HCT116 (cell line): ENCODE measurements at regions not wholly inside any gene's neighbourhood (a gene's known extent, or its start where the extent isn't known, plus 50 kb on each side); places are given as distances from the start of the nearest gene placed in this dataset.

ENCODE experiments used
- ATAC-seq: fragments of 200-7000 bp; cut with Tn5 transposase; 2 replicates; pipeline ENCODE4 v1.9.1; 2020; ENCODE audit warnings: mild to moderate bottlenecking, moderate library complexity
- BruUV-seq: library from RNA; stranded (reverse); fragments of 400-500 nt; replicated peaks from 2 replicates; lab custom pipeline; 2021; lab: Mats Ljungman, UMichigan
- CTCF ChIA-PET: fragments of 300-600 bp; sonication (Branson Sonifier 250); formaldehyde crosslinking; loops from one replicate; lab custom pipeline; 2021; ENCODE audit warnings: antibody characterized with exemption; lab: Charles Lee
- POLR2A ChIA-PET: fragments of 300-600, 350-600 bp; sonication (Branson Sonifier 250); formaldehyde crosslinking; loops from one replicate; lab custom pipeline; 2021; ENCODE audit warnings: antibody characterized with exemption; lab: Charles Lee
- RAD21 ChIA-PET, 2 experiments: fragments of 300-600 bp; sonication (Branson Sonifier 250); formaldehyde crosslinking; loops; one replicate each; lab custom pipeline; 2023; ENCODE audit warnings: low total read pairs in 2 of 2; ENCODE audit not compliant: uncharacterized antibody in 2 of 2, unreplicated experiment in 2 of 2, low non-redundant PET in 1 of 2; lab: Charles Lee
- DNase-seq: peaks from one replicate; pipeline ENCODE4 v3.0.0-alpha.2; 2010; ENCODE audit warnings: low read depth, low spot score
- H2AFZ ChIP-seq: fragments of 200-600 bp; shearing (Covaris generic), sonication (generic); 2 replicates; pipeline ENCODE4 v1.6.1; 2017; ENCODE audit warnings: low read depth, mixed run types, mixed read lengths, antibody characterized with exemption, low read length; ENCODE audit not compliant: poor library complexity, severe bottlenecking
- H3K27ac ChIP-seq: 2 replicates; pipeline ENCODE4 v1.5.1; 2012; ENCODE audit warnings: low read depth, low read length
- H3K27me3 ChIP-seq: fragments of 200-600 bp; sonication (generic); 2 replicates; pipeline ENCODE4 v1.6.1; 2016; ENCODE audit warnings: mixed run types, low read length, mixed read lengths; ENCODE audit not compliant: insufficient read depth
- H3K36me3 ChIP-seq, 2 experiments: fragments of 200-500 bp in 1 of 2; fragments of 200-600 bp in 1 of 2; sonication (Bioruptor generic) in 1 of 2; sonication (generic) in 1 of 2; 2 replicates each; pipeline versions ENCODE4 v1.5.1 to v1.6.1; 2014 to 2016; ENCODE audit warnings: low read length in 2 of 2, inconsistent platforms in 1 of 2, mixed read lengths in 1 of 2, mixed run types in 1 of 2; ENCODE audit not compliant: insufficient read depth in 2 of 2, control insufficient read depth in 1 of 2
- H3K4me1 ChIP-seq, 2 experiments: fragments of 200-600 bp in 1 of 2; sonication (generic) in 1 of 2; 2 replicates each; pipeline versions ENCODE4 v1.5.1 to v1.6.1; 2012 to 2017; ENCODE audit warnings: low read length in 2 of 2, inconsistent platforms in 1 of 2, mild to moderate bottlenecking in 1 of 2, mixed read lengths in 1 of 2, mixed run types in 1 of 2, moderate library complexity in 1 of 2; ENCODE audit not compliant: insufficient read depth in 2 of 2, control insufficient read depth in 1 of 2
- H3K4me2 ChIP-seq: fragments of 200-600 bp; sonication (generic); 2 replicates; pipeline ENCODE4 v1.6.1; 2017; ENCODE audit warnings: mixed run types, low read length, mixed read lengths
- H3K4me3 ChIP-seq, 2 experiments: fragments of 200-600 bp in 1 of 2; sonication (generic) in 1 of 2; replicated peaks in 1 of 2; 2 replicates each; pipeline ENCODE4 v1.5.1; 2011 to 2016; ENCODE audit warnings: low read length in 2 of 2, control low read depth in 1 of 2, low read depth in 1 of 2, mild to moderate bottlenecking in 1 of 2, mixed read lengths in 1 of 2, mixed run types in 1 of 2
- H3K79me2 ChIP-seq: fragments of 200-600 bp; sonication (generic); 2 replicates; pipeline ENCODE4 v1.6.1; 2017; ENCODE audit warnings: mild to moderate bottlenecking, mixed run types, low read length, moderate library complexity, mixed read lengths; ENCODE audit not compliant: insufficient read depth
- H3K9ac ChIP-seq: fragments of 200-600 bp; sonication (generic); 2 replicates; pipeline ENCODE4 v1.6.1; 2016; ENCODE audit warnings: low read length, mixed read lengths
- H3K9me2 ChIP-seq: fragments of 200-600 bp; sonication (generic), shearing (Covaris generic); 2 replicates; pipeline ENCODE4 v1.6.1; 2017; ENCODE audit warnings: mixed run types, mild to moderate bottlenecking, moderate library complexity; ENCODE audit not compliant: insufficient read depth
- H3K9me3 ChIP-seq, 2 experiments: fragments of 200-500 bp in 1 of 2; fragments of 200-600 bp in 1 of 2; sonication (Bioruptor generic) in 1 of 2; sonication (generic) in 1 of 2; 2 replicates each; pipeline ENCODE4 v1.6.1; 2014 to 2017; ENCODE audit warnings: low read length in 2 of 2, mixed read lengths in 2 of 2, inconsistent platforms in 1 of 2, low read depth in 1 of 2, mild to moderate bottlenecking in 1 of 2, mixed run types in 1 of 2, moderate library complexity in 1 of 2; ENCODE audit not compliant: control insufficient read depth in 1 of 2, insufficient read depth in 1 of 2
- H4K20me1 ChIP-seq: fragments of 200-600 bp; sonication (generic), shearing (Covaris generic); 2 replicates; pipeline ENCODE4 v1.6.1; 2017; ENCODE audit warnings: mixed run types, mild to moderate bottlenecking, moderate library complexity; ENCODE audit not compliant: insufficient read depth
- CEBPB ChIP-seq: IDR thresholded peaks from 2 replicates; pipeline ENCODE4 v1.6.1; 2012; ENCODE audit warnings: low read depth
- CTCF ChIP-seq, 3 experiments: fragments of 200-600 bp in 1 of 3; sonication (generic) in 1 of 3; IDR thresholded peaks in 2 of 3; conservative IDR thresholded peaks in 1 of 3; 2 replicates each; pipeline ENCODE4 v1.5.1; 2012 to 2017; ENCODE audit warnings: low read depth in 2 of 3, low read length in 2 of 3, antibody characterized with exemption in 1 of 3, borderline replicate concordance in 1 of 3, control low read depth in 1 of 3, mild to moderate bottlenecking in 1 of 3, mixed read lengths in 1 of 3, mixed run types in 1 of 3, moderate library complexity in 1 of 3; ENCODE audit not compliant: insufficient read depth in 1 of 3
- EGR1 ChIP-seq: IDR thresholded peaks from 2 replicates; pipeline ENCODE4 v1.6.1; 2012; ENCODE audit warnings: low read depth
- ELF1 ChIP-seq: IDR thresholded peaks from 2 replicates; pipeline ENCODE4 v1.6.1; 2012; ENCODE audit warnings: low read depth, borderline replicate concordance
- EZH2phosphoT487 ChIP-seq: fragments of 200-600 bp; IDR thresholded peaks from 2 replicates; pipeline ENCODE4 v1.6.1; 2018; ENCODE audit warnings: antibody characterized with exemption, borderline replicate concordance
- FOSL1 ChIP-seq: IDR thresholded peaks from 2 replicates; pipeline ENCODE4 v1.6.1; 2012; ENCODE audit warnings: low read depth
- RAD21 ChIP-seq: IDR thresholded peaks from 2 replicates; pipeline ENCODE4 v1.6.1; 2012; ENCODE audit warnings: low read depth, mild to moderate bottlenecking
- REST ChIP-seq: IDR thresholded peaks from 2 replicates; pipeline ENCODE4 v1.6.1; 2012; ENCODE audit warnings: low read depth
- intact Hi-C: fragments of 100-400 bp; cut with micrococcal nuclease; formaldehyde crosslinking; loops from 2 replicates; pipeline ENCODE4 v1.10.0; 2022

GRCh38 chr1:232271991-232272589 lies 357.8 kb downstream of the SIPA1L2 start:
- no peaks in the 10 kb centered on the region for H3K79me2 ChIP-seq
- no peak for DNase-seq
- RAD21 ChIA-PET = no interaction called here
- intact Hi-C loops = no loop called here
- no TSS peak for BruUV-seq
- CTCF ChIA-PET = no interaction called here
- H3K36me3 ChIP-seq = no peaks in the 10 kb centered on the region
- POLR2A ChIA-PET = no interaction called here
- no peak for ATAC-seq
- TF ChIP-seq REST (no peak), EGR1 (no peak), ELF1 (no peak), RAD21 (no peak), FOSL1 (no peak), CTCF (IDR thresholded peaks at IDR 0.05 in 2 of 3, conservative IDR thresholded peaks at IDR 0.05 in 1 of 3; ENCODE audit: borderline replicate concordance in 1 of 3, insufficient read depth in 1 of 3, low read depth in 2 of 3, low read length in 2 of 3) (no peak), CEBPB (no peak), EZH2phosphoT487 (no peak)
- H3K4me1 ChIP-seq = no peaks in the 10 kb centered on the region
- no peak overlapping the region for H3K4me2 ChIP-seq
- no peak overlapping the region for H2AFZ ChIP-seq
- H3K27me3 ChIP-seq = no peaks in the 10 kb centered on the region
- H3K9me3 ChIP-seq = no peaks in the 10 kb centered on the region
- no peak overlapping the region for H3K9ac ChIP-seq
- no peak overlapping the region for H3K27ac ChIP-seq
- H4K20me1 ChIP-seq = no peaks in the 10 kb centered on the region
- no peaks in the 10 kb centered on the region for H3K9me2 ChIP-seq
- H3K4me3 ChIP-seq = no peak overlapping the region
